GM23338 (cell line): ENCODE measurements at regions not wholly inside any gene's neighbourhood (a gene's known extent, or its start where the extent isn't known, plus 50 kb on each side); places are given as distances from the start of the nearest gene placed in this dataset.

Experiments
- ATAC-seq: fragments of 200-7000 bp; cut with Tn5 transposase; 3 replicates; pipeline ENCODE4 v1.9.1; 2020
- DNase-seq: peaks from one replicate; pipeline ENCODE4 v3.0.0-alpha.2; 2015; ENCODE audit warnings: low spot score
- H2AFZ ChIP-seq: fragments of 200-600 bp; sonication (generic); 2 replicates; pipeline ENCODE4 v1.8.0; 2016; ENCODE audit warnings: antibody characterized with exemption, mild to moderate bottlenecking, moderate library complexity
- H3F3A ChIP-seq: fragments of 200-600 bp; sonication (generic); replicated peaks from 2 replicates; pipeline ENCODE4 v1.8.0; 2017; ENCODE audit warnings: antibody characterized with exemption, mixed run types, low read depth
- H3K27ac ChIP-seq: fragments of 200-600 bp; sonication (generic); 2 replicates; pipeline ENCODE4 v1.6.1; 2016; ENCODE audit warnings: low read depth
- H3K27me3 ChIP-seq: fragments of 200-600 bp; sonication (generic); 2 replicates; pipeline ENCODE4 v1.8.0; 2016; ENCODE audit warnings: mild to moderate bottlenecking, mixed run types, moderate library complexity; ENCODE audit not compliant: insufficient read depth
- H3K36me3 ChIP-seq: fragments of 200-600 bp; sonication (generic); 2 replicates; pipeline ENCODE4 v1.8.0; 2016; ENCODE audit warnings: mild to moderate bottlenecking; ENCODE audit not compliant: insufficient read depth
- H3K4me1 ChIP-seq: fragments of 200-600 bp; sonication (generic); 2 replicates; pipeline ENCODE4 v1.8.0; 2016; ENCODE audit warnings: mild to moderate bottlenecking, moderate library complexity; ENCODE audit not compliant: insufficient read depth
- H3K4me2 ChIP-seq: fragments of 200-600 bp; sonication (generic); 2 replicates; pipeline ENCODE4 v1.7.1; 2017; ENCODE audit warnings: mixed run types
- H3K4me3 ChIP-seq: fragments of 200-600 bp; sonication (generic); 2 replicates; pipeline ENCODE4 v1.6.1; 2016; ENCODE audit warnings: mixed run types
- H3K79me2 ChIP-seq: fragments of 200-600 bp; sonication (generic); replicated peaks from 2 replicates; pipeline ENCODE4 v1.8.0; 2017; ENCODE audit warnings: mild to moderate bottlenecking; ENCODE audit not compliant: insufficient read depth
- H3K9me2 ChIP-seq: fragments of 200-600 bp; sonication (generic); 2 replicates; pipeline ENCODE4 v1.8.0; 2017; ENCODE audit not compliant: insufficient read depth
- H4K20me1 ChIP-seq: fragments of 200-600 bp; sonication (generic); replicated peaks from 2 replicates; pipeline ENCODE4 v1.8.0; 2017; ENCODE audit warnings: mild to moderate bottlenecking; ENCODE audit not compliant: insufficient read depth
- H3K27ac Mint-ChIP-seq: 2 replicates; pipeline ENCODE4 v1.8.0; 2020; ENCODE audit warnings: inconsistent platforms, mild to moderate bottlenecking, moderate library complexity, mixed read lengths
- H3K27me3 Mint-ChIP-seq: 3 replicates; pipeline ENCODE4 v1.8.0; 2022; ENCODE audit warnings: low read depth, mild to moderate bottlenecking, moderate library complexity, mixed read lengths, inconsistent platforms; ENCODE audit not compliant: insufficient read depth, poor library complexity
- H3K36me3 Mint-ChIP-seq: 3 replicates; pipeline ENCODE4 v1.8.0; 2021; ENCODE audit warnings: low read depth, mild to moderate bottlenecking, inconsistent platforms, moderate library complexity, mixed read lengths
- H3K4me1 Mint-ChIP-seq: 3 replicates; pipeline ENCODE4 v1.8.0; 2020; ENCODE audit warnings: mild to moderate bottlenecking, inconsistent platforms, mixed read lengths
- H3K4me3 Mint-ChIP-seq: 3 replicates; pipeline ENCODE4 v1.8.0; 2021; ENCODE audit warnings: moderate library complexity, mild to moderate bottlenecking, inconsistent platforms, mixed read lengths
- H3K9me3 Mint-ChIP-seq: 3 replicates; pipeline ENCODE4 v1.8.0; 2020; ENCODE audit warnings: moderate library complexity, mild to moderate bottlenecking, inconsistent platforms, mixed read lengths
- CREB1 ChIP-seq: fragments of 250-450 bp; sonication (Bioruptor Pico); IDR thresholded peaks from 2 replicates; pipeline ENCODE4 v1.5.0; 2020; ENCODE audit warnings: low read depth, mild to moderate bottlenecking, moderate library complexity
- CTCF ChIP-seq, 2 experiments: fragments of 200-600 bp in 1 of 2; sonication (generic) in 1 of 2; conservative IDR thresholded peaks; 2 replicates each; pipeline versions ENCODE4 v1.5.1 to v1.6.1; 2016 to 2017; ENCODE audit warnings: antibody characterized with exemption in 2 of 2, low read depth in 2 of 2, mild to moderate bottlenecking in 2 of 2, moderate library complexity in 1 of 2
- ETS1 ChIP-seq: IDR thresholded peaks from 2 replicates; pipeline ENCODE4 v1.6.1; 2016; ENCODE audit warnings: antibody characterized with exemption
- EZH2 ChIP-seq: fragments of 200-600 bp; sonication (generic); IDR thresholded peaks from one replicate; pipeline ENCODE4 v1.8.0; 2017; ENCODE audit warnings: antibody characterized with exemption, mild to moderate bottlenecking, low read depth; ENCODE audit not compliant: unreplicated experiment
- EZH2phosphoT487 ChIP-seq: fragments of 200-600 bp; sonication (generic); IDR thresholded peaks from one replicate; pipeline ENCODE4 v1.8.1; 2018; ENCODE audit warnings: antibody characterized with exemption; ENCODE audit not compliant: unreplicated experiment
- JUNB ChIP-seq: IDR thresholded peaks from one replicate; pipeline ENCODE4 v1.6.1; 2016; ENCODE audit warnings: antibody characterized with exemption; ENCODE audit not compliant: unreplicated experiment
- NANOG ChIP-seq: IDR thresholded peaks from 2 replicates; pipeline ENCODE4 v1.6.1; 2016; ENCODE audit warnings: antibody characterized with exemption, borderline replicate concordance
- POLR2AphosphoS5 ChIP-seq: IDR thresholded peaks from 2 replicates; pipeline ENCODE4 v1.6.1; 2016; ENCODE audit warnings: antibody characterized with exemption, low read depth
- STAT1 ChIP-seq: IDR thresholded peaks from one replicate; pipeline ENCODE4 v1.6.1; 2016; ENCODE audit warnings: antibody characterized with exemption; ENCODE audit not compliant: unreplicated experiment
- ZNF114 ChIP-seq: fragments of 250-450 bp; sonication (Bioruptor Pico); IDR thresholded peaks from 2 replicates; pipeline ENCODE4 v1.5.0; 2020; ENCODE audit warnings: mild to moderate bottlenecking, moderate library complexity
- ZNF331 ChIP-seq: fragments of 250-450 bp; sonication (Bioruptor Pico); IDR thresholded peaks from 2 replicates; pipeline ENCODE4 v1.5.0; 2020; ENCODE audit warnings: low read depth, mild to moderate bottlenecking, moderate library complexity
- TF ChIP-seq, protein P1 (sequence below): fragments of 250-450 bp; sonication (Bioruptor Pico); IDR thresholded peaks from 2 replicates; pipeline ENCODE4 v1.5.0; 2020; ENCODE audit warnings: mild to moderate bottlenecking, moderate library complexity
- TF ChIP-seq, protein P2 (sequence below): IDR thresholded peaks from one replicate; pipeline ENCODE4 v1.6.1; 2018; ENCODE audit warnings: antibody characterized with exemption; ENCODE audit not compliant: unreplicated experiment

DNA sequence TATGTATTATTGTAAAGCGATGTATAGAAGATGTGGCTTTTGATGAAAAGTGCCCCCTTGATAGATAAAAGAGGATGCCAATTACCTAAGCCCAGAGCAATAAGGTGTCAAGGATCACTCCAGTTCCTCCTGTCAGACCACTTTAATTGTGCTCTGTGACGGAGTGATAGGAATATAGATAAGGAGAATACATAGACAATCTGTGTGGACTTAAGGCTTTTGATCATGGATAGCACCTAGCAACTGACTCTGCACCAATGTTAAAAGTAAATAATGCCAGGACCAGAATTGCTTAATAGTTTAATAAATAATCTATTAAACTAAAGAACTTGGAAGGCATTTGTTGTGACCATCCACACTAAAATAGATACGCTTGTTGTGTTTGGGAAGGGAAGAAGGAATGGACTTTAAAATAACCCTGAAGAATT is 390.7 kb upstream of the ARGLU1 start (continued):
- no peak for TF ChIP-seq ZNF114
- no peak for TF ChIP-seq EZH2

DNA sequence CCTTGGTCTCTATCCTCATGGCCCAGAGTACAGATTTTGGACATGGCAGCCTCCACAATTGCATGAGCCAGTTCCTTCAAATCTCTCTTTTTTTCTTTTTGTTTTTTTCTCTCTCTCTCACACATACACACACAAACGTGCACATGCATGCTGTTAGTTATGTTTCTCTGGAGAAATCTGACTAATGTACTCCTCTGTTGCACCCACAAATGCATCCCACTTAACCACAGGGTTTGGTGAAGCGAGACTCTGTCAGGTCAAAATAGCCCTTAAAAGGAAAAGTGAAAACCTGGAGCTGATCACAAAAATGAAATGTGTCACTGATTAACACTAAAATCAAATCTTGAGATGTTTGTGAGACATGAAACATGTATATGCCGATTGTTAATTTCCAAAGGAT is 374.6 kb upstream of the ARGLU1 start:
- Mint-ChIP-seq H3K9me3 (no peaks in the 10 kb centered on the region), H3K36me3 (no peaks in the 10 kb centered on the region), H3K27ac (no peak overlapping the region), H3K4me1 (peaks cover 7% of the 10 kb centered on the region; the same call in 1 of the 3 replicates), H3K4me3 (no peak overlapping the region), H3K27me3 (no peaks in the 10 kb centered on the region)
- Histone ChIP-seq H3K79me2 (no peaks in the 10 kb centered on the region), H3K9me2 (0 out of 2 replicates have a peak, but pooled peaks cover 4% of the 10 kb centered on the region), H3K27me3 (no peaks in the 10 kb centered on the region), H3F3A (no peaks in the 10 kb centered on the region), H3K36me3 (no peaks in the 10 kb centered on the region), H2AFZ (0 out of 2 replicates have a peak overlapping the region, but pooled peaks have one; percentile 30), H4K20me1 (no peaks in the 10 kb centered on the region), H3K4me3 (no peak overlapping the region), H3K4me1 (no peaks in the 10 kb centered on the region), H3K27ac (no peak overlapping the region), H3K4me2 (no peak overlapping the region)
- ATAC-seq (no peak), DNase-seq (no peak)
- TF ChIP-seq EZH2phosphoT487: no peak
- TF ChIP-seq POLR2AphosphoS5: no peak
- TF ChIP-seq EZH2: no peak
- TF ChIP-seq ZNF331 (CRISPR knock-in tag): no peak
- TF ChIP-seq ETS1: no peak
- TF ChIP-seq NANOG: no peak
- TF ChIP-seq CREB1 (CRISPR knock-in tag): no peak
- TF ChIP-seq, protein P1, sequence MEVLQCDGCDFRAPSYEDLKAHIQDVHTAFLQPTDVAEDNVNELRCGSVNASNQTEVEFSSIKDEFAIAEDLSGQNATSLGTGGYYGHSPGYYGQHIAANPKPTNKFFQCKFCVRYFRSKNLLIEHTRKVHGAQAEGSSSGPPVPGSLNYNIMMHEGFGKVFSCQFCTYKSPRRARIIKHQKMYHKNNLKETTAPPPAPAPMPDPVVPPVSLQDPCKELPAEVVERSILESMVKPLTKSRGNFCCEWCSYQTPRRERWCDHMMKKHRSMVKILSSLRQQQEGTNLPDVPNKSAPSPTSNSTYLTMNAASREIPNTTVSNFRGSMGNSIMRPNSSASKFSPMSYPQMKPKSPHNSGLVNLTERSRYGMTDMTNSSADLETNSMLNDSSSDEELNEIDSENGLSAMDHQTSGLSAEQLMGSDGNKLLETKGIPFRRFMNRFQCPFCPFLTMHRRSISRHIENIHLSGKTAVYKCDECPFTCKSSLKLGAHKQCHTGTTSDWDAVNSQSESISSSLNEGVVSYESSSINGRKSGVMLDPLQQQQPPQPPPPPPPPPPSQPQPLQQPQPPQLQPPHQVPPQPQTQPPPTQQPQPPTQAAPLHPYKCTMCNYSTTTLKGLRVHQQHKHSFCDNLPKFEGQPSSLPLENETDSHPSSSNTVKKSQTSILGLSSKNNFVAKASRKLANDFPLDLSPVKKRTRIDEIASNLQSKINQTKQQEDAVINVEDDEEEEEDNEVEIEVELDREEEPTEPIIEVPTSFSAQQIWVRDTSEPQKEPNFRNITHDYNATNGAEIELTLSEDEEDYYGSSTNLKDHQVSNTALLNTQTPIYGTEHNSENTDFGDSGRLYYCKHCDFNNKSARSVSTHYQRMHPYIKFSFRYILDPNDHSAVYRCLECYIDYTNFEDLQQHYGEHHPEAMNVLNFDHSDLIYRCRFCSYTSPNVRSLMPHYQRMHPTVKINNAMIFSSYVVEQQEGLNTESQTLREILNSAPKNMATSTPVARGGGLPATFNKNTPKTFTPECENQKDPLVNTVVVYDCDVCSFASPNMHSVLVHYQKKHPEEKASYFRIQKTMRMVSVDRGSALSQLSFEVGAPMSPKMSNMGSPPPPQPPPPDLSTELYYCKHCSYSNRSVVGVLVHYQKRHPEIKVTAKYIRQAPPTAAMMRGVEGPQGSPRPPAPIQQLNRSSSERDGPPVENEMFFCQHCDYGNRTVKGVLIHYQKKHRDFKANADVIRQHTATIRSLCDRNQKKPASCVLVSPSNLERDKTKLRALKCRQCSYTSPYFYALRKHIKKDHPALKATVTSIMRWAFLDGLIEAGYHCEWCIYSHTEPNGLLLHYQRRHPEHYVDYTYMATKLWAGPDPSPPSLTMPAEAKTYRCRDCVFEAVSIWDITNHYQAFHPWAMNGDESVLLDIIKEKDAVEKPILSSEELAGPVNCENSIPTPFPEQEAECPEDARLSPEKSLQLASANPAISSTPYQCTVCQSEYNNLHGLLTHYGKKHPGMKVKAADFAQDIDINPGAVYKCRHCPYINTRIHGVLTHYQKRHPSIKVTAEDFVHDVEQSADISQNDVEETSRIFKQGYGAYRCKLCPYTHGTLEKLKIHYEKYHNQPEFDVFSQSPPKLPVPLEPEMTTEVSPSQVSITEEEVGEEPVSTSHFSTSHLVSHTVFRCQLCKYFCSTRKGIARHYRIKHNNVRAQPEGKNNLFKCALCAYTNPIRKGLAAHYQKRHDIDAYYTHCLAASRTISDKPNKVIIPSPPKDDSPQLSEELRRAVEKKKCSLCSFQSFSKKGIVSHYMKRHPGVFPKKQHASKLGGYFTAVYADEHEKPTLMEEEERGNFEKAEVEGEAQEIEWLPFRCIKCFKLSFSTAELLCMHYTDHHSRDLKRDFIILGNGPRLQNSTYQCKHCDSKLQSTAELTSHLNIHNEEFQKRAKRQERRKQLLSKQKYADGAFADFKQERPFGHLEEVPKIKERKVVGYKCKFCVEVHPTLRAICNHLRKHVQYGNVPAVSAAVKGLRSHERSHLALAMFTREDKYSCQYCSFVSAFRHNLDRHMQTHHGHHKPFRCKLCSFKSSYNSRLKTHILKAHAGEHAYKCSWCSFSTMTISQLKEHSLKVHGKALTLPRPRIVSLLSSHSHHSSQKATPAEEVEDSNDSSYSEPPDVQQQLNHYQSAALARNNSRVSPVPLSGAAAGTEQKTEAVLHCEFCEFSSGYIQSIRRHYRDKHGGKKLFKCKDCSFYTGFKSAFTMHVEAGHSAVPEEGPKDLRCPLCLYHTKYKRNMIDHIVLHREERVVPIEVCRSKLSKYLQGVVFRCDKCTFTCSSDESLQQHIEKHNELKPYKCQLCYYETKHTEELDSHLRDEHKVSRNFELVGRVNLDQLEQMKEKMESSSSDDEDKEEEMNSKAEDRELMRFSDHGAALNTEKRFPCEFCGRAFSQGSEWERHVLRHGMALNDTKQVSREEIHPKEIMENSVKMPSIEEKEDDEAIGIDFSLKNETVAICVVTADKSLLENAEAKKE (CRISPR knock-in tag): no peak
- TF ChIP-seq ZNF114: no peak
- TF ChIP-seq CTCF (conservative IDR thresholded peaks at IDR 0.05; ENCODE audit: low read depth in 2 of 2): no peak
- TF ChIP-seq STAT1: no peak
- no peak for TF ChIP-seq JUNB
- TF ChIP-seq, protein P2, sequence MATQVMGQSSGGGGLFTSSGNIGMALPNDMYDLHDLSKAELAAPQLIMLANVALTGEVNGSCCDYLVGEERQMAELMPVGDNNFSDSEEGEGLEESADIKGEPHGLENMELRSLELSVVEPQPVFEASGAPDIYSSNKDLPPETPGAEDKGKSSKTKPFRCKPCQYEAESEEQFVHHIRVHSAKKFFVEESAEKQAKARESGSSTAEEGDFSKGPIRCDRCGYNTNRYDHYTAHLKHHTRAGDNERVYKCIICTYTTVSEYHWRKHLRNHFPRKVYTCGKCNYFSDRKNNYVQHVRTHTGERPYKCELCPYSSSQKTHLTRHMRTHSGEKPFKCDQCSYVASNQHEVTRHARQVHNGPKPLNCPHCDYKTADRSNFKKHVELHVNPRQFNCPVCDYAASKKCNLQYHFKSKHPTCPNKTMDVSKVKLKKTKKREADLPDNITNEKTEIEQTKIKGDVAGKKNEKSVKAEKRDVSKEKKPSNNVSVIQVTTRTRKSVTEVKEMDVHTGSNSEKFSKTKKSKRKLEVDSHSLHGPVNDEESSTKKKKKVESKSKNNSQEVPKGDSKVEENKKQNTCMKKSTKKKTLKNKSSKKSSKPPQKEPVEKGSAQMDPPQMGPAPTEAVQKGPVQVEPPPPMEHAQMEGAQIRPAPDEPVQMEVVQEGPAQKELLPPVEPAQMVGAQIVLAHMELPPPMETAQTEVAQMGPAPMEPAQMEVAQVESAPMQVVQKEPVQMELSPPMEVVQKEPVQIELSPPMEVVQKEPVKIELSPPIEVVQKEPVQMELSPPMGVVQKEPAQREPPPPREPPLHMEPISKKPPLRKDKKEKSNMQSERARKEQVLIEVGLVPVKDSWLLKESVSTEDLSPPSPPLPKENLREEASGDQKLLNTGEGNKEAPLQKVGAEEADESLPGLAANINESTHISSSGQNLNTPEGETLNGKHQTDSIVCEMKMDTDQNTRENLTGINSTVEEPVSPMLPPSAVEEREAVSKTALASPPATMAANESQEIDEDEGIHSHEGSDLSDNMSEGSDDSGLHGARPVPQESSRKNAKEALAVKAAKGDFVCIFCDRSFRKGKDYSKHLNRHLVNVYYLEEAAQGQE: no peak
